ENCODE measurements at regions not wholly inside any gene's neighbourhood (a gene's known extent, or its start where the extent isn't known, plus 50 kb on each side); places are given as distances from the start of the nearest gene placed in this dataset.
A peak's percentile ranks its signal among the peaks of the same experiment; 100 is the strongest.
"Not testable (repeated sequence)": the region's sequence is repeated elsewhere in the genome, so short reads cannot be mapped to it uniquely, and the experiment has no call there.

DNA sequence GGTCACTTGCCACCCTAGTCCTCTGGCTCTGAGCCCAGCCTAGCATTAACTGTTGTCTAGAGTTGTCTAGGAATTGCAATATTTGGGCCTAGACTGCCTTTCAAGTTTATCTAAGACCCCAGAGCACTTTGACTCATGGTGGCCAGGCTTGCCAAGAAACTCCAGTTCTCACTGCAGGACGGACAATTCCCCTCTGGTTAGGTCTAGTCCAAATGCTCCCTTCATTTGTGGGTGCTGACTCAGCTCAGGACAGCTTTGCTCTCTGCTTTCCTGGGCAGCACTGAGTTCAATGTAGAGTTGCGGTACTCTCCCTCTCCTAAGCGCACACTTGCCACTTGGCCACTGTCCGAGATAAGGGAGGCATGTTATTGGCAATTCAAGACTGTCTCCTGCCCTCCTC, 619.4 kb downstream of the TLE1 start:
- peak; percentile 8 for DNase-seq (ENCODE audit: unreplicated experiment)
- Mint-ChIP-seq H3K4me1 (ENCODE audit: insufficient read depth, unreplicated experiment) (no peaks in the 10 kb centered on the region), H3K9me3 (ENCODE audit: unreplicated experiment) (no peaks in the 10 kb centered on the region), H3K27ac (ENCODE audit: low read depth, unreplicated experiment) (no peak overlapping the region), H3K4me3 (ENCODE audit: unreplicated experiment) (no peak overlapping the region), H3K27me3 (ENCODE audit: insufficient read depth, unreplicated experiment) (no peaks in the 10 kb centered on the region), H3K36me3 (ENCODE audit: insufficient read depth, unreplicated experiment) (no peaks in the 10 kb centered on the region)
- TF ChIP-seq, protein P1, sequence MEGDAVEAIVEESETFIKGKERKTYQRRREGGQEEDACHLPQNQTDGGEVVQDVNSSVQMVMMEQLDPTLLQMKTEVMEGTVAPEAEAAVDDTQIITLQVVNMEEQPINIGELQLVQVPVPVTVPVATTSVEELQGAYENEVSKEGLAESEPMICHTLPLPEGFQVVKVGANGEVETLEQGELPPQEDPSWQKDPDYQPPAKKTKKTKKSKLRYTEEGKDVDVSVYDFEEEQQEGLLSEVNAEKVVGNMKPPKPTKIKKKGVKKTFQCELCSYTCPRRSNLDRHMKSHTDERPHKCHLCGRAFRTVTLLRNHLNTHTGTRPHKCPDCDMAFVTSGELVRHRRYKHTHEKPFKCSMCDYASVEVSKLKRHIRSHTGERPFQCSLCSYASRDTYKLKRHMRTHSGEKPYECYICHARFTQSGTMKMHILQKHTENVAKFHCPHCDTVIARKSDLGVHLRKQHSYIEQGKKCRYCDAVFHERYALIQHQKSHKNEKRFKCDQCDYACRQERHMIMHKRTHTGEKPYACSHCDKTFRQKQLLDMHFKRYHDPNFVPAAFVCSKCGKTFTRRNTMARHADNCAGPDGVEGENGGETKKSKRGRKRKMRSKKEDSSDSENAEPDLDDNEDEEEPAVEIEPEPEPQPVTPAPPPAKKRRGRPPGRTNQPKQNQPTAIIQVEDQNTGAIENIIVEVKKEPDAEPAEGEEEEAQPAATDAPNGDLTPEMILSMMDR (IDR thresholded peaks at IDR 0.05; ENCODE audit: unreplicated experiment) = no peak
- BruUV-seq (replicated peaks) = no TSS peak
- intact Hi-C loops (cut with micrococcal nuclease) = no loop called here
- ChIA-PET POLR2A (no interaction called here), CTCF (no interaction called here)

GRCh38 chr9:81069038-81069795, 620.1 kb downstream of the TLE1 start:
- ChIA-PET POLR2A (no interaction called here), CTCF (no interaction called here)
- BruUV-seq (replicated peaks) = no TSS peak
- Mint-ChIP-seq H3K27ac (ENCODE audit: low read depth, unreplicated experiment) (no peak overlapping the region), H3K9me3 (ENCODE audit: unreplicated experiment) (no peaks in the 10 kb centered on the region), H3K4me3 (ENCODE audit: unreplicated experiment) (no peak overlapping the region), H3K27me3 (ENCODE audit: insufficient read depth, unreplicated experiment) (no peaks in the 10 kb centered on the region), H3K36me3 (ENCODE audit: insufficient read depth, unreplicated experiment) (no peaks in the 10 kb centered on the region), H3K4me1 (ENCODE audit: insufficient read depth, unreplicated experiment) (no peaks in the 10 kb centered on the region)
- DNase-seq (ENCODE audit: unreplicated experiment) = no peak
- intact Hi-C loops (cut with micrococcal nuclease) = no loop called here
- TF ChIP-seq, protein P1 (IDR thresholded peaks at IDR 0.05; ENCODE audit: unreplicated experiment) = no peak

- BruUV-seq (replicated peaks); H3K27me3 Mint-ChIP-seq (ENCODE audit: insufficient read depth, unreplicated experiment); DNase-seq (ENCODE audit: unreplicated experiment); H3K4me3 Mint-ChIP-seq (ENCODE audit: unreplicated experiment); intact Hi-C loops (cut with micrococcal nuclease); POLR2A ChIA-PET; H3K36me3 Mint-ChIP-seq (ENCODE audit: insufficient read depth, unreplicated experiment); H3K27ac Mint-ChIP-seq (ENCODE audit: low read depth, unreplicated experiment); H3K4me1 Mint-ChIP-seq (ENCODE audit: insufficient read depth, unreplicated experiment): not testable (repeated sequence)
- peaks cover 17% of the 10 kb centered on the region for H3K9me3 Mint-ChIP-seq (ENCODE audit: unreplicated experiment)
- CTCF ChIA-PET = interaction anchor here (2.1 kb wide), 1 partner anchor 9 kb away, joined by 10 read pairs; no protein-coding TSS in a partner anchor
These were observed 626.4 kb downstream of the TLE1 start for GRCh38 chr9:81062995-81063394.

DNA sequence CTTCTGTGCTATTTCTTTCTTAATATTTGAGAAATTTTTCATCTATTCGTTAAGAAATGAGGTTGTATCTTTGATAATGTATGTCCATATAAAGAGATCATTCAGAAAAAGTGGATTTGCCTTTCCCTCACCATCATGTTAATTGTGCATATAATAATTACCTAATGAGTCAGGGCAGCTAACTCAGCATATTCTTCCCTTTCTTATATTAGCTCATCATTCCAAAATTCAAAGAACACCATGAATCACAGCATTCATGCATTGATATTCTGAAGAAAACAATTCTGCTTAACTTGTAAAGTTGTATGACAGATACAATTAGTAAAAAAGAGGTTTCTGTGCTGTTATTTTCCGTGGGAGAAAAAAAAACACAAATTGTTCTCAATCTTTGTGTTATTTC, 630.6 kb downstream of the TLE1 start:
- Mint-ChIP-seq H3K36me3 (ENCODE audit: insufficient read depth, unreplicated experiment) (no peaks in the 10 kb centered on the region), H3K27me3 (ENCODE audit: insufficient read depth, unreplicated experiment) (no peaks in the 10 kb centered on the region), H3K4me3 (ENCODE audit: unreplicated experiment) (no peak overlapping the region), H3K4me1 (ENCODE audit: insufficient read depth, unreplicated experiment) (no peaks in the 10 kb centered on the region), H3K9me3 (ENCODE audit: unreplicated experiment) (peaks cover 17% of the 10 kb centered on the region), H3K27ac (ENCODE audit: low read depth, unreplicated experiment) (no peak overlapping the region)
- DNase-seq (ENCODE audit: unreplicated experiment) = no peak
- BruUV-seq (replicated peaks) = no TSS peak
- ChIA-PET POLR2A (interaction anchor here (0.6 kb wide), 1 partner anchor 274 kb away, joined by 3 read pairs; no protein-coding TSS in a partner anchor), CTCF (interaction anchor here (0.7 kb wide), 1 partner anchor 207 kb away, joined by 4 read pairs; no protein-coding TSS in a partner anchor)
- TF ChIP-seq, protein P1 (IDR thresholded peaks at IDR 0.05; ENCODE audit: unreplicated experiment) = no peak
- intact Hi-C loops (cut with micrococcal nuclease) = no loop called here

Measured in MCF 10A (cell line).